Mesenchymal stem cell (in vitro differentiated cells and primary cell): ENCODE measurements at regions not wholly inside any gene's neighbourhood (a gene's known extent, or its start where the extent isn't known, plus 50 kb on each side); places are given as distances from the start of the nearest gene placed in this dataset.

Experiments used
- DNase-seq: peaks from one replicate; pipeline ENCODE4 v3.0.0-alpha.2; 2013
- H2AFZ ChIP-seq: one replicate; pipeline ENCODE4 v1.6.1; 2013; ENCODE audit warnings: low read depth, mild to moderate bottlenecking, control low read depth, inconsistent platforms, low read length, moderate library complexity
- H2AK5ac ChIP-seq: 2 replicates; pipeline ENCODE4 v1.6.1; 2013; ENCODE audit warnings: low read length, moderate library complexity, mild to moderate bottlenecking, inconsistent platforms; ENCODE audit not compliant: severe bottlenecking
- H2BK120ac ChIP-seq: one replicate; pipeline ENCODE4 v1.6.1; 2013; ENCODE audit warnings: low read depth, mild to moderate bottlenecking, inconsistent platforms, low read length, moderate library complexity
- H2BK12ac ChIP-seq, 2 experiments: one replicate each; pipeline ENCODE4 v1.6.1; 2013; ENCODE audit warnings: inconsistent platforms in 2 of 2, low read length in 2 of 2, mild to moderate bottlenecking in 2 of 2, moderate library complexity in 2 of 2, control low read depth in 1 of 2
- H2BK15ac ChIP-seq: one replicate; pipeline ENCODE4 v1.6.1; 2013; ENCODE audit warnings: mild to moderate bottlenecking, low read depth, inconsistent platforms; ENCODE audit not compliant: poor library complexity, severe bottlenecking
- H2BK5ac ChIP-seq: 2 replicates; pipeline ENCODE4 v1.6.1; 2013; ENCODE audit warnings: low read depth, mild to moderate bottlenecking, low read length, control low read depth, inconsistent platforms; ENCODE audit not compliant: poor library complexity, severe bottlenecking
- H3K14ac ChIP-seq, 2 experiments: one replicate each; pipeline ENCODE4 v1.6.1; 2013; ENCODE audit warnings: inconsistent platforms in 2 of 2, low read length in 2 of 2, control low read depth in 1 of 2, mild to moderate bottlenecking in 1 of 2, moderate library complexity in 1 of 2
- H3K18ac ChIP-seq, 2 experiments: one replicate each; pipeline ENCODE4 v1.6.1; 2013; ENCODE audit warnings: inconsistent platforms in 2 of 2, low read length in 2 of 2, control low read depth in 1 of 2, low read depth in 1 of 2, mild to moderate bottlenecking in 1 of 2
- H3K23ac ChIP-seq, 2 experiments: one replicate each; pipeline ENCODE4 v1.6.1; 2013; ENCODE audit warnings: inconsistent platforms in 2 of 2, low read length in 2 of 2, mild to moderate bottlenecking in 2 of 2, moderate library complexity in 2 of 2, control low read depth in 1 of 2
- H3K27ac ChIP-seq: 2 replicates; pipeline ENCODE4 v1.5.1; 2013; ENCODE audit warnings: mild to moderate bottlenecking, moderate library complexity, low read length, control low read depth, inconsistent platforms; ENCODE audit not compliant: poor library complexity, severe bottlenecking
- H3K27me3 ChIP-seq, 2 experiments: 2 replicates each; pipeline versions ENCODE4 v1.6.1 to v1.7.0; 2013; ENCODE audit warnings: low read length in 2 of 2, mild to moderate bottlenecking in 2 of 2, moderate library complexity in 2 of 2, control low read depth in 1 of 2, inconsistent platforms in 1 of 2; ENCODE audit not compliant: control insufficient read depth in 1 of 2, insufficient read depth in 1 of 2
- H3K36me3 ChIP-seq, 2 experiments: 2 replicates each; pipeline versions ENCODE4 v1.6.1 to v1.7.0; 2013; ENCODE audit warnings: low read length in 2 of 2, control low read depth in 1 of 2, inconsistent platforms in 1 of 2, low read depth in 1 of 2, mild to moderate bottlenecking in 1 of 2; ENCODE audit not compliant: insufficient read depth in 2 of 2, control insufficient read depth in 1 of 2
- H3K4ac ChIP-seq, 2 experiments: one replicate each; pipeline ENCODE4 v1.6.1; 2013; ENCODE audit warnings: inconsistent platforms in 2 of 2, low read length in 2 of 2, mild to moderate bottlenecking in 2 of 2, moderate library complexity in 2 of 2, control low read depth in 1 of 2, low read depth in 1 of 2
- H3K4me1 ChIP-seq: 2 replicates; pipeline ENCODE4 v1.6.1; 2013; ENCODE audit warnings: low read depth, low read length, control low read depth; ENCODE audit not compliant: control insufficient read depth, insufficient read depth
- H3K4me2 ChIP-seq: 2 replicates; pipeline ENCODE4 v1.6.1; 2013; ENCODE audit warnings: low read length, mild to moderate bottlenecking, inconsistent platforms; ENCODE audit not compliant: poor library complexity, severe bottlenecking
- H3K4me3 ChIP-seq, 2 experiments: 2 replicates each; pipeline versions ENCODE4 v1.5.1 to v1.7.0; 2013; ENCODE audit warnings: low read length in 2 of 2, mild to moderate bottlenecking in 2 of 2, control low read depth in 1 of 2, low read depth in 1 of 2; ENCODE audit not compliant: insufficient read depth in 1 of 2
- H3K79me1 ChIP-seq: replicated peaks from 2 replicates; pipeline ENCODE4 v1.6.1; 2013; ENCODE audit warnings: mild to moderate bottlenecking, control low read depth, low read length, inconsistent platforms; ENCODE audit not compliant: poor library complexity, severe bottlenecking
- H3K9ac ChIP-seq: 2 replicates; pipeline ENCODE4 v1.7.0; 2013; ENCODE audit warnings: mild to moderate bottlenecking, low read length, moderate library complexity
- H3K9me3 ChIP-seq: 2 replicates; pipeline ENCODE4 v1.7.0; 2013; ENCODE audit warnings: mild to moderate bottlenecking, low read length; ENCODE audit not compliant: control insufficient read depth
- H4K8ac ChIP-seq: one replicate; pipeline ENCODE4 v1.6.1; 2013; ENCODE audit warnings: inconsistent platforms, mild to moderate bottlenecking, low read length, moderate library complexity
- H4K91ac ChIP-seq: one replicate; pipeline ENCODE4 v1.6.1; 2013; ENCODE audit warnings: mild to moderate bottlenecking, low read length, inconsistent platforms
- WGBS: methylation state at CpG from one replicate; pipeline ENCODE4 v1.1.7; 2013; ENCODE audit warnings: mixed read lengths; 5-methylcytosine and 5-hydroxymethylcytosine counted together

GRCh38 chr14:105853089-105853906 lies 326.9 kb downstream of the TMEM121 start:
- Histone ChIP-seq H2BK15ac (no peak overlapping the region), H3K14ac (no peak overlapping the region), H2AK5ac (no peak overlapping the region), H3K23ac (no peak overlapping the region), H3K27ac (no peak overlapping the region), H4K8ac (no peak overlapping the region), H3K27me3 (no peaks in the 10 kb centered on the region), H4K91ac (no peak overlapping the region), H2AFZ (no peak overlapping the region), H2BK5ac (no peak overlapping the region), H2BK120ac (no peak overlapping the region), H3K9me3 (no peaks in the 10 kb centered on the region), H3K18ac (no peak overlapping the region), H3K4me3 (no peak overlapping the region), H2BK12ac (no peak overlapping the region), H3K4me2 (no peak overlapping the region), H3K4me1 (peaks cover 3% of the 10 kb centered on the region), H3K9ac (no peak overlapping the region), H3K4ac (no peak overlapping the region), H3K36me3 (no peaks in the 10 kb centered on the region), H3K79me1 (no peaks in the 10 kb centered on the region)
- DNase-seq, result no peak
- 89% methylated on average over 16 of the region's 16 CpGs for WGBS

DNA sequence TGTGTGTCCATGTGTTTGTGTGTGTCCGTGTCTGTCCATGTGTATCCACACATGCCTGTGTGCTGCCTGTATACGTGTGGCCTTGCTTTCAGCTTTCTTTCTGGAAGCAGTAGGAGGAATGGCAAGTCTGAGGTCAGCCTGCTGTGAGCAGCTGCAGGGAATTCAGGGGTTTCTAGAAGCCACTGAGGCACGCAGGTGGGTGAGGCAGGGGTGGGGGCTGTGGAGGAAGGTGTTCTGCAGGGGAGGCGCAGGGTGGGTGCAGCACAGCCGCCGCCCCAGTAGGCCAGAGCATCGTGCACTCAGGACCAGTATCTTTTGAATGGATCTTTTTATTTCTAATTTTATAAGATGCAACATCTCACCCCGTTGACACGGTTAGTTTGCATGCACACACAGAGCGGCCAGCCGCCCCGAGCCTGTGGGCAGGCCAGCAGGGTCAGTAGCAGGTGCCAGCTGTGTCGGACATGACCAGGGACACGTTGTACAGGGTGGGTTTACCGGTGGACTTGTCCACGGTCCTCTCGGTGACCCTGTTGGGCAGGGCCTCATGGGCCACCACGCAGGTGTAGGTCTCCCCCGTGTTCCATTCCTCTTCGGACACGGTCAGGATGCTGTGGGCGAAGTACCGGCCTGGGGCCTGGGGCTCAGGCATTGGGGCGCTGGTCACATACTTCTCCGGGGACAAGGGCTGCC lies 327.7 kb downstream of the TMEM121 start:
- no peak overlapping the region for H2BK12ac ChIP-seq
- no peak overlapping the region for H2BK15ac ChIP-seq
- H3K4me2 ChIP-seq, result no peak overlapping the region
- H3K27ac ChIP-seq, result no peak overlapping the region
- no peaks in the 10 kb centered on the region for H3K9me3 ChIP-seq
- no peaks in the 10 kb centered on the region for H3K36me3 ChIP-seq
- peaks cover 3% of the 10 kb centered on the region for H3K4me1 ChIP-seq
- H3K9ac ChIP-seq, result no peak overlapping the region
- 80% methylated on average over 21 of the region's 25 CpGs for WGBS
- no peak for DNase-seq
- H2BK120ac ChIP-seq, result no peak overlapping the region
- no peak overlapping the region for H4K91ac ChIP-seq
- no peaks in the 10 kb centered on the region for H3K27me3 ChIP-seq
- no peak overlapping the region for H2BK5ac ChIP-seq
- H4K8ac ChIP-seq, result no peak overlapping the region
- no peak overlapping the region for H3K18ac ChIP-seq
- H3K79me1 ChIP-seq, result no peaks in the 10 kb centered on the region
- no peak overlapping the region for H2AFZ ChIP-seq
- no peak overlapping the region for H2AK5ac ChIP-seq
- H3K4me3 ChIP-seq, result no peak overlapping the region
- no peak overlapping the region for H3K23ac ChIP-seq
- no peak overlapping the region for H3K4ac ChIP-seq
- no peak overlapping the region for H3K14ac ChIP-seq

DNA sequence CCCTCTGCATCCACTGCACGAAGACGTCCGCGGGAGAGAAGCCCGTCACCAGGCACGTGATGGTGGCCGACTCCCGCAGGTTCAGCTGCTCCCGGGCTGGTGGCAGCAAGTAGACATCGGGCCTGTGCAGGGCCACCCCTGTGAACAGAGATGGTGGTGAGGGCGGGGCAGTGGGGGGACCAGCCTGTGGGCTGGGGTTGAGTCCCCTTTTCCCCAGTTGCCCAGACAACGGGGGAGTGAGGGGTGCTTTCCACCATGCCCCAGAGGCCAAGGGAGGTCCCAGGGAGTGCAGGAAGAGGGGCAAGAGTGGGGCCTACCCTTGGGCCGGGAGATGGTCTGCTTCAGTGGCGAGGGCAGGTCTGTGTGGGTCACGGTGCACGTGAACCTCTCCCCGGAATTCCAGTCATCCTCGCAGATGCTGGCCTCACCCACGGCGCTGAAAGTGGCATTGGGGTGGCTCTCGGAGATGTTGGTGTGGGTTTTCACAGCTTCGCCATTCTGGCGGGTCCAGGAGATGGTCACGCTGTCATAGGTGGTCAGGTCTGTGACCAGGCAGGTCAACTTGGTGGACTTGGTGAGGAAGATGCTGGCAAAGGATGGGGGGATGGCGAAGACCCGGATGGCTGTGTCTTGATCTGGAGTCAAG lies 328.3 kb downstream of the TMEM121 start:
- Histone ChIP-seq H2BK12ac (no peak overlapping the region), H2AK5ac (no peak overlapping the region)
- 82% methylated on average over 26 of the region's 26 CpGs for WGBS

GRCh38 chr14:105855246-105855892 lies 329.0 kb downstream of the TMEM121 start:
- whole genome bisulfite sequencing, result 86% methylated on average over 35 of the region's 35 CpGs
- H2BK120ac ChIP-seq, result no peak overlapping the region
- H2BK5ac ChIP-seq, result no peak overlapping the region
- H3K4me1 ChIP-seq, result peaks cover 3% of the 10 kb centered on the region
- H3K4ac ChIP-seq, result no peak overlapping the region
- H3K9ac ChIP-seq, result no peak overlapping the region
- H4K8ac ChIP-seq, result no peak overlapping the region
- H3K27me3 ChIP-seq, result no peaks in the 10 kb centered on the region
- H3K14ac ChIP-seq, result no peak overlapping the region
- DNase-seq, result no peak
- no peak overlapping the region for H2AK5ac ChIP-seq
- H3K9me3 ChIP-seq, result no peaks in the 10 kb centered on the region
- H3K4me3 ChIP-seq, result no peak overlapping the region
- H4K91ac ChIP-seq, result no peak overlapping the region
- no peak overlapping the region for H3K23ac ChIP-seq
- no peak overlapping the region for H3K18ac ChIP-seq
- no peak overlapping the region for H2AFZ ChIP-seq
- H3K27ac ChIP-seq, result no peak overlapping the region
- no peak overlapping the region for H2BK12ac ChIP-seq
- no peak overlapping the region for H2BK15ac ChIP-seq
- H3K79me1 ChIP-seq, result no peaks in the 10 kb centered on the region
- no peaks in the 10 kb centered on the region for H3K36me3 ChIP-seq
- H3K4me2 ChIP-seq, result no peak overlapping the region

More for the DNA sequence above, 328.3 kb downstream of the TMEM121 start:
- Histone ChIP-seq H3K27ac (no peak overlapping the region), H3K79me1 (no peaks in the 10 kb centered on the region), H3K4ac (no peak overlapping the region), H3K27me3 (no peaks in the 10 kb centered on the region), H3K9me3 (no peaks in the 10 kb centered on the region), H3K4me2 (no peak overlapping the region), H3K14ac (no peak overlapping the region), H3K4me3 (no peak overlapping the region), H2BK5ac (no peak overlapping the region), H4K91ac (no peak overlapping the region), H2BK120ac (no peak overlapping the region), H3K4me1 (peaks cover 3% of the 10 kb centered on the region), H3K36me3 (no peaks in the 10 kb centered on the region), H4K8ac (no peak overlapping the region), H3K23ac (no peak overlapping the region), H2AFZ (no peak overlapping the region), H2BK15ac (no peak overlapping the region), H3K18ac (no peak overlapping the region), H3K9ac (no peak overlapping the region)
- DNase-seq, result no peak
